ENCODE measurements at regions not wholly inside any gene's neighbourhood (a gene's known extent, or its start where the extent isn't known, plus 50 kb on each side); places are given as distances from the start of the nearest gene placed in this dataset.

DNA sequence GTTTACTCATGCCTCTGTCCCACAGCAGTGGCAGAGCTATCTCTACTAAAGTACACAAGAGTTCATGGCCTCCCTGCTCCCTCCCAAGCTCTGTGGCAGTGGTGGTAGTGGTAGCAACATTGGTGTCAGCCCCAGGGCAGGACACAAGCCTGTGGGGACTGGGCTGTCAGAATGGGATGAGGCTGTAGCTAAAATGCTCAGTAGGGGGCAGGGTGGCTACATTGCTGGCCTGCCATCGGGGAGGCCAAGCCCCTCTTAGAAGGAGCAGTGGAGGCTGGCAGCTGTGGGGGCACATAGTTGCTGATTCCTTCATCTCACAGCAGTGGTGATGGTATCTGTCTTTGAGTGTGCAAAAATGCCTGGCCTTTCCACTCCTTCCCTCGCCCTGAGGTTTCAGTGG, 461.7 kb downstream of the PCDH18 start:
- H2AFZ ChIP-seq (ENCODE audit: insufficient read depth, low read depth, low read length, poor library complexity, severe bottlenecking): no peak overlapping the region
- H3K27me3 ChIP-seq (replicated peaks in 1 of 4; ENCODE audit: control extremely low read depth in 1 of 4, control insufficient read depth in 3 of 4, insufficient read depth in 4 of 4, low read length in 3 of 4): no peaks in the 10 kb centered on the region
- Mint-ChIP-seq H3K27ac (no peak overlapping the region), H3K27me3 (no peaks in the 10 kb centered on the region), H3K9me3 (ENCODE audit: insufficient read depth) (peaks cover 6% of the 10 kb centered on the region), H3K4me1 (no peaks in the 10 kb centered on the region), H3K4me3 (no peak overlapping the region)
- H3K4me1 ChIP-seq (ENCODE audit: control insufficient read depth in 2 of 2, insufficient read depth in 2 of 2, low read length in 2 of 2): no peaks in the 10 kb centered on the region
- no peaks in the 10 kb centered on the region for H3K36me3 ChIP-seq (replicated peaks in 1 of 2; ENCODE audit: control extremely low read depth in 1 of 2, control insufficient read depth in 1 of 2, extremely low read depth in 1 of 2, insufficient read depth in 2 of 2, low read length in 1 of 2)
- H3K79me2 ChIP-seq (ENCODE audit: control insufficient read depth, insufficient read depth, low read length): no peaks in the 10 kb centered on the region
- no peak overlapping the region for H3K4me3 ChIP-seq (ENCODE audit: control extremely low read depth in 1 of 5, extremely low read depth in 1 of 5, insufficient read depth in 1 of 5, low read depth in 2 of 5, low read length in 4 of 5)
- TF ChIP-seq EZH2 (IDR thresholded peaks at IDR 0.05; ENCODE audit: borderline replicate concordance, insufficient read depth, low read depth, low read length, poor library complexity, severe bottlenecking) (no peak), CTCF (IDR thresholded peaks at IDR 0.05) (no peak)
- no peak overlapping the region for H3K27ac ChIP-seq (ENCODE audit: low read length in 2 of 2)
- H3K9ac ChIP-seq (ENCODE audit: low read length): no peak overlapping the region
- DNase-seq: no peak
- POLR2A ChIA-PET: no interaction called here
- WGBS (ENCODE audit: insufficient coverage): 81% methylated on average over 2 of the region's 2 CpGs
- peaks cover 0 to 4% (median 0%) of the 10 kb centered on the region in 3 donors for H3K9me3 ChIP-seq (ENCODE audit: control extremely low read depth in 1 of 3, control insufficient read depth in 2 of 3, insufficient read depth in 1 of 3, low read length in 2 of 3)
- intact Hi-C loops (cut with micrococcal nuclease): no loop called here
- no peak for ATAC-seq (ENCODE audit: low read depth)
- no peak overlapping the region for H3K4me2 ChIP-seq (replicated peaks; ENCODE audit: low read depth, low read length, poor library complexity, severe bottlenecking)
- CTCF ChIA-PET: no interaction called here
- H4K20me1 ChIP-seq (ENCODE audit: control insufficient read depth, insufficient read depth, low read length, poor library complexity, severe bottlenecking): no peaks in the 10 kb centered on the region

DNA sequence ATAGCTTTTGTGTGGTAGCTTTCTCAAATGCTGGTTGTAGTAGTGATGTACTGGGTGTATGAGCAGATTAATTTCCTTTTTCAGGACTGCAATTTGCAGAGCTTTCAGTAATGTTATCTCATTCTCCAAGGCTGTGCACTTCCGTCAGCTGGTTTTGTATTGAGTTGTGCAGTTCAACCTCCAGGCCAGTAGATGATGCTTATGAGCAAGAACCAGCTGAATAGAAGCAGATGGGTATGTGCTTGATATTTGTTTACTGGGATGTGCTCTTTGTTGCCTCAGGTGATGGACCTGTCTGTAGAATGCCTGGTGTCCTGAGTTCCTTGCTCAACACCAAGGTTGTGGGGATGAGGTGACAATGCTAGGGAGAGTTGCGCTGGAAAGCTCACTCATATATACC, 462.8 kb downstream of the PCDH18 start:
- Histone ChIP-seq H3K4me2 (replicated peaks; ENCODE audit: low read depth, low read length, poor library complexity, severe bottlenecking) (no peak overlapping the region), H4K20me1 (ENCODE audit: control insufficient read depth, insufficient read depth, low read length, poor library complexity, severe bottlenecking) (no peaks in the 10 kb centered on the region), H3K4me1 (ENCODE audit: control insufficient read depth in 2 of 2, insufficient read depth in 2 of 2, low read length in 2 of 2) (no peaks in the 10 kb centered on the region), H3K36me3 (replicated peaks in 1 of 2; ENCODE audit: control extremely low read depth in 1 of 2, control insufficient read depth in 1 of 2, extremely low read depth in 1 of 2, insufficient read depth in 2 of 2, low read length in 1 of 2) (no peaks in the 10 kb centered on the region), H3K79me2 (ENCODE audit: control insufficient read depth, insufficient read depth, low read length) (no peaks in the 10 kb centered on the region), H2AFZ (ENCODE audit: insufficient read depth, low read depth, low read length, poor library complexity, severe bottlenecking) (no peak overlapping the region), H3K27ac (ENCODE audit: low read length in 2 of 2) (no peak overlapping the region), H3K4me3 (ENCODE audit: control extremely low read depth in 1 of 5, extremely low read depth in 1 of 5, insufficient read depth in 1 of 5, low read depth in 2 of 5, low read length in 4 of 5) (no peak overlapping the region), H3K9me3 (ENCODE audit: control extremely low read depth in 1 of 3, control insufficient read depth in 2 of 3, insufficient read depth in 1 of 3, low read length in 2 of 3) (peaks cover 0 to 4% (median 0%) of the 10 kb centered on the region in 3 donors), H3K9ac (ENCODE audit: low read length) (no peak overlapping the region), H3K27me3 (replicated peaks in 1 of 4; ENCODE audit: control extremely low read depth in 1 of 4, control insufficient read depth in 3 of 4, insufficient read depth in 4 of 4, low read length in 3 of 4) (no peaks in the 10 kb centered on the region)
- Mint-ChIP-seq H3K4me1 (no peaks in the 10 kb centered on the region), H3K9me3 (ENCODE audit: insufficient read depth) (peaks cover 11% of the 10 kb centered on the region), H3K4me3 (no peak overlapping the region), H3K27ac (no peak overlapping the region), H3K27me3 (no peaks in the 10 kb centered on the region)
- TF ChIP-seq EZH2 (IDR thresholded peaks at IDR 0.05; ENCODE audit: borderline replicate concordance, insufficient read depth, low read depth, low read length, poor library complexity, severe bottlenecking) (no peak), CTCF (IDR thresholded peaks at IDR 0.05) (no peak)
- intact Hi-C loops (cut with micrococcal nuclease): no loop called here
- CTCF ChIA-PET: no interaction called here
- ATAC-seq (ENCODE audit: low read depth): no peak
- 57% methylated on average over 1 of the region's 2 CpGs for whole genome bisulfite sequencing (ENCODE audit: insufficient coverage)
- POLR2A ChIA-PET: no interaction called here
- DNase-seq: no peak
